ENCODE measurements at regions not wholly inside any gene's neighbourhood (a gene's known extent, or its start where the extent isn't known, plus 50 kb on each side); places are given as distances from the start of the nearest gene placed in this dataset.

GRCh38 chrX:140346729-140347128 lies 158.1 kb downstream of the SOX3 start:
- TF ChIP-seq EZH2 (IDR thresholded peaks at IDR 0.05; ENCODE audit: borderline replicate concordance, low read length) = no peak
- TF ChIP-seq, protein P1, sequence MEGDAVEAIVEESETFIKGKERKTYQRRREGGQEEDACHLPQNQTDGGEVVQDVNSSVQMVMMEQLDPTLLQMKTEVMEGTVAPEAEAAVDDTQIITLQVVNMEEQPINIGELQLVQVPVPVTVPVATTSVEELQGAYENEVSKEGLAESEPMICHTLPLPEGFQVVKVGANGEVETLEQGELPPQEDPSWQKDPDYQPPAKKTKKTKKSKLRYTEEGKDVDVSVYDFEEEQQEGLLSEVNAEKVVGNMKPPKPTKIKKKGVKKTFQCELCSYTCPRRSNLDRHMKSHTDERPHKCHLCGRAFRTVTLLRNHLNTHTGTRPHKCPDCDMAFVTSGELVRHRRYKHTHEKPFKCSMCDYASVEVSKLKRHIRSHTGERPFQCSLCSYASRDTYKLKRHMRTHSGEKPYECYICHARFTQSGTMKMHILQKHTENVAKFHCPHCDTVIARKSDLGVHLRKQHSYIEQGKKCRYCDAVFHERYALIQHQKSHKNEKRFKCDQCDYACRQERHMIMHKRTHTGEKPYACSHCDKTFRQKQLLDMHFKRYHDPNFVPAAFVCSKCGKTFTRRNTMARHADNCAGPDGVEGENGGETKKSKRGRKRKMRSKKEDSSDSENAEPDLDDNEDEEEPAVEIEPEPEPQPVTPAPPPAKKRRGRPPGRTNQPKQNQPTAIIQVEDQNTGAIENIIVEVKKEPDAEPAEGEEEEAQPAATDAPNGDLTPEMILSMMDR (IDR thresholded peaks at IDR 0.05; ENCODE audit: low read length) = no peak
- H3K9me2 ChIP-seq (ENCODE audit: low read depth, low read length) = no peaks in the 10 kb centered on the region
- H3F3A ChIP-seq (ENCODE audit: insufficient read depth, low read length) = no peaks in the 10 kb centered on the region
- no peaks in the 10 kb centered on the region for H4K20me1 ChIP-seq (ENCODE audit: insufficient read depth, low read length)
- no peak overlapping the region for H3K4me2 ChIP-seq (ENCODE audit: low read length)
- H3K9ac ChIP-seq (ENCODE audit: low read length) = no peak overlapping the region
- no peaks in the 10 kb centered on the region for H3K79me2 ChIP-seq (ENCODE audit: insufficient read depth, low read length)
- no peak overlapping the region for H2AFZ ChIP-seq (ENCODE audit: low read length)
- H3K36me3 ChIP-seq (ENCODE audit: insufficient read depth, low read length) = no peaks in the 10 kb centered on the region
- H3K9me3 ChIP-seq (ENCODE audit: low read length) = no peaks in the 10 kb centered on the region
- no peak overlapping the region for H3K4me3 ChIP-seq (ENCODE audit: low read depth, low read length, poor library complexity, severe bottlenecking)
- H3K27me3 ChIP-seq (ENCODE audit: insufficient read depth, low read length) = no peaks in the 10 kb centered on the region
- H3K27ac ChIP-seq (ENCODE audit: low read depth, low read length, poor library complexity, severe bottlenecking) = no peak overlapping the region
- no peaks in the 10 kb centered on the region for H3K4me1 ChIP-seq (ENCODE audit: insufficient read depth, low read length, severe bottlenecking)

GRCh38 chrX:140343226-140343868 lies 161.5 kb downstream of the SOX3 start:
- Histone ChIP-seq H2AFZ (ENCODE audit: low read length) (no peak overlapping the region), H3K4me3 (ENCODE audit: low read depth, low read length, poor library complexity, severe bottlenecking) (no peak overlapping the region), H3K36me3 (ENCODE audit: insufficient read depth, low read length) (no peaks in the 10 kb centered on the region), H3K27me3 (ENCODE audit: insufficient read depth, low read length) (no peaks in the 10 kb centered on the region), H3K9ac (ENCODE audit: low read length) (no peak overlapping the region), H4K20me1 (ENCODE audit: insufficient read depth, low read length) (no peaks in the 10 kb centered on the region), H3K9me3 (ENCODE audit: low read length) (no peaks in the 10 kb centered on the region), H3K4me1 (ENCODE audit: insufficient read depth, low read length, severe bottlenecking) (no peaks in the 10 kb centered on the region), H3K4me2 (ENCODE audit: low read length) (no peak overlapping the region), H3K79me2 (ENCODE audit: insufficient read depth, low read length) (no peaks in the 10 kb centered on the region), H3K9me2 (ENCODE audit: low read depth, low read length) (no peaks in the 10 kb centered on the region), H3F3A (ENCODE audit: insufficient read depth, low read length) (no peaks in the 10 kb centered on the region), H3K27ac (ENCODE audit: low read depth, low read length, poor library complexity, severe bottlenecking) (no peak overlapping the region)
- TF ChIP-seq, protein P1 (IDR thresholded peaks at IDR 0.05; ENCODE audit: low read length) = no peak
- no peak for TF ChIP-seq EZH2 (IDR thresholded peaks at IDR 0.05; ENCODE audit: borderline replicate concordance, low read length)

- no peaks in the 10 kb centered on the region for H3K9me2 ChIP-seq (ENCODE audit: low read depth, low read length)
- TF ChIP-seq, protein P1 (IDR thresholded peaks at IDR 0.05; ENCODE audit: low read length) = no peak
- no peak for TF ChIP-seq EZH2 (IDR thresholded peaks at IDR 0.05; ENCODE audit: borderline replicate concordance, low read length)
- H3K79me2 ChIP-seq (ENCODE audit: insufficient read depth, low read length) = no peaks in the 10 kb centered on the region
- no peak overlapping the region for H3K4me3 ChIP-seq (ENCODE audit: low read depth, low read length, poor library complexity, severe bottlenecking)
- no peaks in the 10 kb centered on the region for H3K9me3 ChIP-seq (ENCODE audit: low read length)
- no peaks in the 10 kb centered on the region for H3K4me1 ChIP-seq (ENCODE audit: insufficient read depth, low read length, severe bottlenecking)
- H3K27ac ChIP-seq (ENCODE audit: low read depth, low read length, poor library complexity, severe bottlenecking) = no peak overlapping the region
- H3K4me2 ChIP-seq (ENCODE audit: low read length) = no peak overlapping the region
- no peaks in the 10 kb centered on the region for H3K27me3 ChIP-seq (ENCODE audit: insufficient read depth, low read length)
- H3K36me3 ChIP-seq (ENCODE audit: insufficient read depth, low read length) = no peaks in the 10 kb centered on the region
- H4K20me1 ChIP-seq (ENCODE audit: insufficient read depth, low read length) = no peaks in the 10 kb centered on the region
- no peak overlapping the region for H2AFZ ChIP-seq (ENCODE audit: low read length)
- H3K9ac ChIP-seq (ENCODE audit: low read length) = no peak overlapping the region
- H3F3A ChIP-seq (ENCODE audit: insufficient read depth, low read length) = no peaks in the 10 kb centered on the region
Observed at GRCh38 chrX:140342410-140342809, 162.5 kb downstream of the SOX3 start.
